HG02642 (cell line): ENCODE measurements at regions not wholly inside any gene's neighbourhood (a gene's known extent, or its start where the extent isn't known, plus 50 kb on each side); places are given as distances from the start of the nearest gene placed in this dataset.

ENCODE experiments used
- ATAC-seq: cut with Tn5 transposase; IDR thresholded peaks from one replicate; pipeline ENCODE4 v1.9.1; 2021; ENCODE audit warnings: mild to moderate bottlenecking; ENCODE audit not compliant: unreplicated experiment, poor library complexity

DNA sequence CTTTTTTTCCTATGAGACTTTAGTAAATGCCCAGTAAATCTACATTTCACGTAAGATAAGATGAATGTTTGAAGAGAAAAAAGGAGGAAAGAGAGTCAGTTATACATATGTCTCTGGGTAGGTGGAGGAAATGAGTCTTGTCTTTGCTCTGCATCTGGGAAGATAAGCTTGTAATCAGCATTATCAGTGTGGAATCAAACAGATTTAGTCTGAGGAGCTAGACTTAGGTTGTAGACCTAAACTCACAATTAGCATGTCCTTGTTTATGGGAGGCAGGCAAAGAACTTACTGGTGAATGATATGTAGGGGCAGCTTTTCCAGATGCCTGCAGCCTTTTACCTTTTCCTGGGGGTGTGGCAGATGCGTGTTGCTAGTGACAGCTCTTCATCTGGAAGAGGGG lies 962.3 kb downstream of the TBC1D22A start:
- ATAC-seq: no peak

GRCh38 chr22:47724030-47724429 lies 961.6 kb downstream of the TBC1D22A start:
- ATAC-seq: no peak

- ATAC-seq: no peak
Measured at GRCh38 chr22:47718337-47718736, 955.9 kb downstream of the TBC1D22A start.

DNA sequence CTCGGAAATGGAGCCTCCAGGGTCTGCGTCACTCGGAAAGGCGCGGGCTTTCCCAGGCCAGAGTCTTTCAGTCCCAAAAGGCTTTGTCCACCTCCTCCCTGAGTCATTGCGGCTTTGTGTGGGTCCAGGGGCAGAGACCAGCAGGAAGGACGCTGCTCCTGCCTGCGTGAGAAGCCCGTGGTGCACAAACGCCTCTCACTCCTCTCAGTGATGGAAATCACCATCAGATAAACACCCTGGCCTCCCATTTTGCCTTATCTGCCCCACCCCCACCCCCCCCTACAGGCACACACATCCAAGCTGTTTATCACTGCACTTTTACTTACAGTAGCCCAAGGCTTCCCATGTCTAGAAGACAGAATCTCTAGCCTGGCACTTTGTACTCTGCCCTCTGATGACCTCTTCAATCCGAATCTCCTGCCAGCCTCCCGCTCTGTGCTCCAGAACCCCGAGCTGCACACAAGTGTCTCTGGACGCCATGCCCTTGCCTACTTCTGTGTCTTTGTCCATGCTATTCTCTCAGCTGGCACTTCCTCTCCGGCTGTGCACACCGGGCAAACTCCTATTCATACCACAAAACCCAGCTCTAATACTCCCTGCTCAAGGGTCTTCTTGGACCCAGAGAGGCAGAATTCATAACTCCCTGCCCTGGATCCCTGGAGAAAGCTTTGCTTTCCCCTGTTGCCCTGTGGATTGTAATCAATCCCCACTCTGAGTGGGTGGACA lies 954.6 kb downstream of the TBC1D22A start:
- no peak for ATAC-seq

- ATAC-seq: no peak
Measured at GRCh38 chr22:47715866-47716578, 953.6 kb downstream of the TBC1D22A start.

- no peak for ATAC-seq
Measured at GRCh38 chr22:47713941-47714340, 951.5 kb downstream of the TBC1D22A start.

GRCh38 chr22:47710135-47710534 lies 947.7 kb downstream of the TBC1D22A start:
- ATAC-seq: no peak

GRCh38 chr22:47705350-47705749 lies 942.9 kb downstream of the TBC1D22A start:
- no peak for ATAC-seq

- no peak for ATAC-seq
Measured at GRCh38 chr22:47698906-47699305, 936.5 kb downstream of the TBC1D22A start.

- no peak for ATAC-seq
Measured at GRCh38 chr22:47697861-47698260, 935.4 kb downstream of the TBC1D22A start.

GRCh38 chr22:47696776-47697175 lies 934.3 kb downstream of the TBC1D22A start:
- ATAC-seq: no peak

- ATAC-seq: no peak
Measured at GRCh38 chr22:47695176-47695575, 932.7 kb downstream of the TBC1D22A start.

DNA sequence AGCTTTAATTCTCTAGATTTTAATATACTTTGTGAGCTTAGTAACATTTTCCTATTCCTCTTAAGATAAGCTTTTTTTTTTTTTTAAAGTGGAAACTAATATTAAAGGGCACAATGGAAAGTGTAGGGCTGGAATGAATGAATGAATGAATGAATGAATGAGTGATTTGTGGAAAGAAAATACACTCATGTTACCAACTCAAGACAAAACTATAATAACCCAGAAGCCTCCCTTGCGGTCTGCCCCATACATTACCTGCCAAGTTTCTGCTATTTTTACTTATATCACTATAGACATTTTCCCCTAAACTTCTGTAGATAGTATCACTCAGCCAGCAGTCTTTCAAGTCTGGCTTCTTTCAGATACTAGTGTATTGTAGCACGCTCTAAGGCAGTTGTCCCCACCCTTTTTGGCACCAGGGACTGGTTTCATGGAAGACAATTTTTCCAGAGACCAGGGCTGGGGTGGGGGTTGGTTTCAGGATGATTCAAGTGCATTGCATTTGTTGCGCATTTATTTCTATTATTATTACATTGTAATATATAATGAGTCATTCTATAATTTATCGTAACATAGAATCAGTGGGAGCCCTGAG lies 932.2 kb downstream of the TBC1D22A start:
- no peak for ATAC-seq

DNA sequence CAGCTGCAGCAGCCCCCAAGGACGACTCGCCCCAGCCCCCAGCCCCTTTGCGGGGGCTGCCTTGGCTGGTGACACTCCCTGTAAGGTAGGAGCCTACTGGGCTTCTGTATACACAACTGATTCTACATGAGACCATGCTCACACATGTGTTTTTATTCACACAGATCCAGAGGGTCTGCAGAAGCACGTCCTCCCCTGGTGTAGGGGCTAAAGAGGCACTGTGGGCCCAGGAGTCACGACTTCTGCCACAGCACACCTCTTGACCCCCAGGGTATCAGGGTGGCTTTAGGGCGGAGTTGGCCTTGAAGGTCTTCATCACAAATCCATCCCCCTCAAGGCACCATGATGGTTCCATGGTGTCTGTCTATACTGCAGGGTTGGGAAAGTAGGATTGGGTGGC lies 931.2 kb downstream of the TBC1D22A start:
- ATAC-seq: no peak

DNA sequence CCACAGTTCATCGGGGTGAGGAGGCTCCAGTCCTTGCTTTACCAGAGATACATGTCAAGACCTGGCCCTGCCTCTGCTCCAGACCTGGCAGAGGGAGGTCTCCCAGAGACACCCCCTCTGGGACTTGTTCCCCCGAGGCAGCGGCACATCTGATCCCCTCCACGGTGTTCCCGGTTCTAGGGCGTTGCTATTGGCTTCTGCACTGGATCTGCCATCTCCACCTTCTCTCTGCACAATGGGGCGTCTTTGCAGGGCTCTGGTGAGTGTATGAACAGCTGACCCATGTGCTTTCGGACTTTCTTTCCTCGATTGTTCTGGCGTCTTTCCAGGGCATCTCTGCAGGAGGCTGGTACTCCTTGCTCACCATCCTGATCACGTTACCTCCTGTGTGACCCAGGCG lies 930.4 kb downstream of the TBC1D22A start:
- no peak for ATAC-seq

DNA sequence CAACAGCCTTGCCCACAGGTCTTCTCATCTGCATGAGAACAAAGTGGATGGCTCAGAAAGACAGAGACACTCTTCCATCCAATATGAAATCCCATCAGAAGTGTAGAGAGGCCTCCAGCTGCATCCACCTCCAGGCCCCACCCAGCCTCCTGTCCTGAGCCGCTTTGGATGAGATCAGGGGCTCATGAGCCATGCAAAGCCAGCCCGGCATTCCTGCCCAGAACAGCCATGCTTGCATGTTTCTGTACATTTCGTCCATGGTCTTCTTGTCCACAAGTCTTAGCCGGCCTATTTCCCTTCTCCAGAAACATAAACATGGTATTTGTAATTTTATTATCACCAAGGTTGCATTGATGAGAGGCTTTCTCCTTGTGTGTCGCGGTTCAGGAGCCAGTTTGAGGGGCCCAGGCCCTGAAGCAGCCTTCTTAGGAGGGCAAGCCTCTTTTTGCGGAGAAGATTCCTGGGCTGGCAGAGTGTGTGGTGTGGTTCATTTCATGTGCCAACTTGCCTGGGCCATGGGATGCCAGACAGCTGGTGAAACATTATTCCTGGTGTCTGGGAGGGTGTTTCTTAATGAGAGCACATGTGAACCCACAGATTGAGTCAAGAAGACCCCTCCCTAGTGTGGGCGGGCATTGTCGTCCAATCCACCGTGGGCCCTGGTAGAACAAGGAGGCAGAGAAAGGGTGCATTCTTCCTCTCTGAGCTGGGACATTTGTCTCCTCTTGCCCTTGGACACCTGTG lies 928.9 kb downstream of the TBC1D22A start:
- ATAC-seq: no peak

GRCh38 chr22:47690586-47690985 lies 928.1 kb downstream of the TBC1D22A start:
- no peak for ATAC-seq

DNA sequence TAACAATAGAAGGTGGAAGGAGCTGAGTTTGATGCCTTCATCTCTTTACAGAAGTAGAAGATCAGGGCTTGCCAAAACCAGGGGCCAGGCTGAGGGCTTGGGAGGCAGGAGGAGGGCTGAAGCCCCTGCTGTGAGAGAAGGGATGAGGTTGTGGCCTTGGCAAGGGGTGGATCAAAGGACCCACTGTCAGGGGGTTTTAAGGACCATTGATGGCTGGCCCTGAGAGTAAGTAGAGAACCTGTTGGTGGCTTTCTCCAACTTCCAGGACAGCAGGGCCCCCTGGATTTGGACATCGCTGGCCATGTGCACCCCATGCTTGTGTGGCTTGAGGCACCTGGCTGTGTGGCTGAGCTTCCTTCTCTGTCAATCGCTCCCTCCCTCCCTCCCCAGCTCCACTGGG lies 927.7 kb downstream of the TBC1D22A start:
- no peak for ATAC-seq

GRCh38 chr22:47687776-47688175 lies 925.3 kb downstream of the TBC1D22A start:
- ATAC-seq: no peak

DNA sequence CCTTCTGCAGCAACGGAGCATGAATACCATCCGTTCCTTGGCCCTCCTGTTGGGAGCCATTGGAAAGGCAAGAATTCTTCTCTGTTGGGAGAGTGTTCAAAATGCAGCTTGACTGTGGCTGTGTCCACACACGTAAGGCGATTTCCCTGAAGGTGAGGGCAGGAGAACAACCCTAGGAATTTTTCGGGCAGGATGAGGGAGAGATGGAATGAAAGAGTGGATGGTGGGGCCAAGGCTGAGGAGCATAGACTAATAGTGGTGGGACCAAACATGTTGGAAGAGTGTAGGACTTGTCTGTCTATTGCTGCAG lies 924.9 kb downstream of the TBC1D22A start:
- no peak for ATAC-seq
